SK-N-SH (cell line): ENCODE measurements at regions not wholly inside any gene's neighbourhood (a gene's known extent, or its start where the extent isn't known, plus 50 kb on each side); places are given as distances from the start of the nearest gene placed in this dataset.
A peak's percentile ranks its signal among the peaks of the same experiment; 100 is the strongest.

ENCODE experiments used
- CTCF ChIA-PET: fragments of 300-600, 350-600 bp; formaldehyde crosslinking; extraction: SDS; loops from one replicate; lab custom pipeline; 2021; lab: Yijun Ruan, JAX
- POLR2A ChIA-PET: fragments of 350-600 bp; sonication (Branson Sonifier 250); formaldehyde crosslinking; extraction: SDS; loops from one replicate; lab custom pipeline; 2020; ENCODE audit warnings: antibody characterized with exemption, inconsistent platforms; lab: Yijun Ruan, JAX
- DNase-seq: peaks from one replicate; pipeline ENCODE4 v3.0.0; 2012
- H2AFZ ChIP-seq: fragments of 200-600 bp; sonication (generic); 2 replicates; pipeline ENCODE4 v1.8.1; 2016; ENCODE audit warnings: antibody characterized with exemption, mild to moderate bottlenecking, low read depth
- H3F3A ChIP-seq: fragments of 200-600 bp; sonication (generic); replicated peaks from 2 replicates; pipeline ENCODE3; 2016; ENCODE audit warnings: antibody characterized with exemption, mild to moderate bottlenecking; ENCODE audit not compliant: insufficient read depth
- H3K27ac ChIP-seq, 2 experiments: fragments of 200-500 bp in 1 of 2; fragments of 200-600 bp in 1 of 2; sonication (Bioruptor generic) in 1 of 2; sonication (generic), shearing (Covaris generic) in 1 of 2; 2 replicates each; pipeline versions ENCODE4 v1.5.1 to v1.6.1; 2014 to 2016; ENCODE audit warnings: low read depth in 2 of 2, inconsistent platforms in 1 of 2, low read length in 1 of 2, mild to moderate bottlenecking in 1 of 2, mixed read lengths in 1 of 2
- H3K27me3 ChIP-seq: fragments of 200-600 bp; sonication (generic), shearing (Covaris generic); 2 replicates; pipeline ENCODE4 v1.6.1; 2016; ENCODE audit warnings: mixed run types; ENCODE audit not compliant: insufficient read depth
- H3K36me3 ChIP-seq, 2 experiments: fragments of 200-500 bp in 1 of 2; fragments of 200-600 bp in 1 of 2; sonication (Bioruptor generic) in 1 of 2; sonication (generic) in 1 of 2; replicated peaks in 1 of 2; 2 replicates each; pipeline versions ENCODE3 to v1.5.1; 2014 to 2016; ENCODE audit warnings: low read length in 1 of 2, mild to moderate bottlenecking in 1 of 2; ENCODE audit not compliant: insufficient read depth in 2 of 2, control insufficient read depth in 1 of 2
- H3K4me1 ChIP-seq, 2 experiments: fragments of 200-500 bp in 1 of 2; fragments of 200-600 bp in 1 of 2; sonication (Bioruptor generic) in 1 of 2; sonication (generic), shearing (Covaris generic) in 1 of 2; 2 replicates each; pipeline versions ENCODE4 v1.5.1 to v1.6.1; 2014 to 2016; ENCODE audit warnings: low read depth in 1 of 2, low read length in 1 of 2, mixed run types in 1 of 2; ENCODE audit not compliant: insufficient read depth in 2 of 2, control insufficient read depth in 1 of 2
- H3K4me2 ChIP-seq: fragments of 200-600 bp; sonication (generic), shearing (Covaris generic); 2 replicates; pipeline ENCODE4 v1.6.1; 2017; ENCODE audit warnings: mixed run types
- H3K4me3 ChIP-seq, 2 experiments: fragments of 200-500 bp in 1 of 2; fragments of 200-600 bp in 1 of 2; sonication (Bioruptor generic) in 1 of 2; sonication (generic), shearing (Covaris generic) in 1 of 2; 2 replicates each; pipeline versions ENCODE4 v1.5.1 to v1.8.1; 2014 to 2016; ENCODE audit warnings: low read depth in 2 of 2, inconsistent platforms in 1 of 2, low read length in 1 of 2, mild to moderate bottlenecking in 1 of 2, mixed read lengths in 1 of 2, moderate library complexity in 1 of 2
- H3K79me2 ChIP-seq: fragments of 200-600 bp; sonication (generic); 2 replicates; pipeline ENCODE4 v1.8.1; 2017; ENCODE audit warnings: mild to moderate bottlenecking; ENCODE audit not compliant: insufficient read depth
- H3K9ac ChIP-seq: fragments of 200-600 bp; sonication (generic); 2 replicates; pipeline ENCODE4 v1.6.1; 2017; ENCODE audit warnings: mixed run types
- H3K9me2 ChIP-seq: fragments of 200-600 bp; sonication (generic); 2 replicates; pipeline ENCODE4 v1.6.1; 2017; ENCODE audit warnings: mixed run types
- H3K9me3 ChIP-seq: fragments of 200-600 bp; sonication (generic); 2 replicates; pipeline ENCODE4 v1.6.1; 2017; ENCODE audit warnings: mixed run types, mild to moderate bottlenecking, moderate library complexity
- H4K20me1 ChIP-seq: fragments of 200-600 bp; sonication (generic); 2 replicates; pipeline ENCODE4 v1.6.1; 2017; ENCODE audit warnings: mild to moderate bottlenecking, mixed run types; ENCODE audit not compliant: insufficient read depth
- ELF1 ChIP-seq: IDR thresholded peaks from 2 replicates; pipeline ENCODE4 v1.4.0; 2012
- EP300 ChIP-seq, 2 experiments: IDR thresholded peaks; 2 replicates each; pipeline versions ENCODE4 v1.4.0 to v1.6.1; 2012; ENCODE audit warnings: borderline replicate concordance in 1 of 2, low read depth in 1 of 2, low read length in 1 of 2
- MXI1 ChIP-seq: IDR thresholded peaks from 2 replicates; pipeline ENCODE4 v1.6.1; 2012; ENCODE audit warnings: mild to moderate bottlenecking, low read depth, low read length, improper control_type of control experiment
- NRF1 ChIP-seq: IDR thresholded peaks from 2 replicates; pipeline ENCODE4 v1.6.1; 2012; ENCODE audit warnings: low read depth, mild to moderate bottlenecking, low read length
- RAD21 ChIP-seq: IDR thresholded peaks from 2 replicates; pipeline ENCODE4 v1.6.1; 2012; ENCODE audit warnings: mild to moderate bottlenecking, low read length
- RCOR1 ChIP-seq: fragments of 150-350 bp; IDR thresholded peaks from 2 replicates; pipeline ENCODE4 v1.6.1; 2017; ENCODE audit warnings: antibody characterized with exemption, low read length
- SMC3 ChIP-seq: IDR thresholded peaks from 2 replicates; pipeline ENCODE4 v1.6.1; 2012; ENCODE audit warnings: low read depth, low read length, improper control_type of control experiment
- TAF1 ChIP-seq: IDR thresholded peaks from 2 replicates; pipeline ENCODE4 v1.6.1; 2012; ENCODE audit warnings: low read depth, mild to moderate bottlenecking, low read length, moderate library complexity, borderline replicate concordance
- TCF12 ChIP-seq: IDR thresholded peaks from 2 replicates; pipeline ENCODE4 v1.4.0; 2012
- WGBS: methylation state at CpG from one replicate; pipeline ENCODE4 v1.1.6; 2017; ENCODE audit warnings: low lambda C conversion rate; 5-methylcytosine and 5-hydroxymethylcytosine counted together
- TF ChIP-seq, protein P1 (sequence below): fragments of 150-350 bp; IDR thresholded peaks from 2 replicates; pipeline ENCODE4 v1.6.1; 2017; ENCODE audit warnings: antibody characterized with exemption, low read length, low read depth, borderline replicate concordance
- TF ChIP-seq, protein P2 (sequence below): IDR thresholded peaks from 2 replicates; pipeline ENCODE4; 2012

DNA sequence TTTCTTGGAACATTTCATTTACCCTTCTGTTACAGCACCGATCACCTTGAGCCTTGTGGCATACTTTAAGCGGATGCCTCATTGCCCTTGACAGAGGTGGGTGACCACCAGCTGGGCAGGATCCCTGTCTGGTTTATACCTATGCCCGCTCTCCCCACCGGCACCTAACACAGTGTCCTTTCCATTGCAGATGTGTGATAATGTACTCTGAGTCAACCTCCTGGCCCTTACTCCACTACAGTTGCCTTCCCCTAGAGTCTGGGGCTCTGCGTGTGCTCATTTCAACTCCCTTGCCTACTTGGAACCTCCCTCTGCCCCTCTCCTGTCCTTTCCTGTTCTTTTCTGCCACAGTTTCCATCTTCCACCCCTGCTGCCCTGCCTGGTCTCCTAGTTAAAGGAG is 60.2 kb upstream of the MED13 start:
- CTCF ChIA-PET, result no interaction called here
- H3K9me2 ChIP-seq, result no peaks in the 10 kb centered on the region
- no peaks in the 10 kb centered on the region for H3K9me3 ChIP-seq
- POLR2A ChIA-PET, result no interaction called here
- H3K4me2 ChIP-seq, result no peak overlapping the region
- H3K4me3 ChIP-seq, result no peak overlapping the region
- H4K20me1 ChIP-seq, result no peaks in the 10 kb centered on the region
- WGBS, result 88% methylated on average over 5 of the region's 5 CpGs
- H3K27me3 ChIP-seq, result peaks cover 12% of the 10 kb centered on the region; the same call in 1 of the 2 replicates
- no peaks in the 10 kb centered on the region for H3K36me3 ChIP-seq
- no peaks in the 10 kb centered on the region for H3F3A ChIP-seq
- DNase-seq, result no peak
- H2AFZ ChIP-seq, result no peak overlapping the region
- H3K9ac ChIP-seq, result no peak overlapping the region
- H3K27ac ChIP-seq, result no peak overlapping the region
- H3K4me1 ChIP-seq, result peaks cover 0 to 12% of the 10 kb centered on the region in 2 experiments; a peak in 1 of 4 replicates
- TF ChIP-seq SMC3, result no peak
- no peak for TF ChIP-seq TCF12
- no peak for TF ChIP-seq RAD21
- TF ChIP-seq ELF1, result no peak
- TF ChIP-seq, protein P1, sequence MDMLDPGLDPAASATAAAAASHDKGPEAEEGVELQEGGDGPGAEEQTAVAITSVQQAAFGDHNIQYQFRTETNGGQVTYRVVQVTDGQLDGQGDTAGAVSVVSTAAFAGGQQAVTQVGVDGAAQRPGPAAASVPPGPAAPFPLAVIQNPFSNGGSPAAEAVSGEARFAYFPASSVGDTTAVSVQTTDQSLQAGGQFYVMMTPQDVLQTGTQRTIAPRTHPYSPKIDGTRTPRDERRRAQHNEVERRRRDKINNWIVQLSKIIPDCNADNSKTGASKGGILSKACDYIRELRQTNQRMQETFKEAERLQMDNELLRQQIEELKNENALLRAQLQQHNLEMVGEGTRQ, result no peak
- TF ChIP-seq, protein P2, sequence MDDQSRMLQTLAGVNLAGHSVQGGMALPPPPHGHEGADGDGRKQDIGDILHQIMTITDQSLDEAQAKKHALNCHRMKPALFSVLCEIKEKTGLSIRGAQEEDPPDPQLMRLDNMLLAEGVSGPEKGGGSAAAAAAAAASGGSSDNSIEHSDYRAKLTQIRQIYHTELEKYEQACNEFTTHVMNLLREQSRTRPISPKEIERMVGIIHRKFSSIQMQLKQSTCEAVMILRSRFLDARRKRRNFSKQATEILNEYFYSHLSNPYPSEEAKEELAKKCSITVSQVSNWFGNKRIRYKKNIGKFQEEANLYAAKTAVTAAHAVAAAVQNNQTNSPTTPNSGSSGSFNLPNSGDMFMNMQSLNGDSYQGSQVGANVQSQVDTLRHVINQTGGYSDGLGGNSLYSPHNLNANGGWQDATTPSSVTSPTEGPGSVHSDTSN, result no peak
- no peak for TF ChIP-seq TAF1
- no peak for TF ChIP-seq NRF1
- TF ChIP-seq MXI1, result no peak
- TF ChIP-seq, all 33 proteins: peak for 0
- H3K79me2 ChIP-seq, result no peaks in the 10 kb centered on the region

DNA sequence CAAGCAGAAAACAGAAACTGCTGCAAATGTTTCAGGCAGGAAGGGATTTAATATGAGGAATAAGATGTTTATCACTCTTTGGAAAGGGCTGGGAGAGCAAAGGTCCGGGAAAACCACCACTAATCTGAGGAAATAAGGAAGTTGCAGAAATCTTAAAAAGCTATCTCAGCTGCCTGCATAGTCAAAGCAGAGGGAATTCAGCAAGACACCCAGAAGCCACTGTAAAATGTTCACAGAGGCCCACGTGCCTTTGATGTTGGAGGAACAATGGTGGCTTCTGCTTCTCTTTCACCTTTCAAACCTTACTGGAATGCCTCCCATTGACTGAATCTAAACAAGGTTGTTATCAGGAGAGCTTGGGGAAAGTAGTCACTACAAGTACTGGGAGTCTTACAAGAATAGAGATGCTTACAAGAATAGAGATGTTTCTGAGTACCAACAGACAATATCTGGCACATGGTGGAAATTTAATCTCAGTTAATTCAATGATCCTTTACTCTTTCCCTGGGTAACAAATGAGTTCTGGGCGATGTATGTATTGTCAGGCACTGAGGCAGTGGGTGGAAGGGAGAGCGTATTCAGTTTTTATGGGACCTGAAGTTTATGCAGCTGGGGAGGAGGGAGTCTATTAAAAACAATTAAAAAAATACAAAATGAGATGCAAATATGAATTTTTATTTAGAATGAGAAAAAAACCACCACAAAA is 56.1 kb upstream of the MED13 start:
- no peaks in the 10 kb centered on the region for H3K36me3 ChIP-seq
- H3K9me2 ChIP-seq, result no peaks in the 10 kb centered on the region
- peaks cover 12% of the 10 kb centered on the region; the same call in 1 of the 2 replicates for H3K27me3 ChIP-seq
- no peaks in the 10 kb centered on the region for H4K20me1 ChIP-seq
- no peaks in the 10 kb centered on the region for H3K9me3 ChIP-seq
- no peaks in the 10 kb centered on the region for H3K79me2 ChIP-seq
- peaks cover 4% of the 10 kb centered on the region for H3F3A ChIP-seq
- H3K4me2 ChIP-seq, result no peak overlapping the region
- no peak overlapping the region for H2AFZ ChIP-seq
- ChIA-PET POLR2A (no interaction called here), CTCF (interaction anchor here (1.0 to 2.6 kb wide), 5 partner anchors 10 to 106 kb away, joined by 4 to 15 read pairs (median 6); no protein-coding TSS in a partner anchor)
- H3K9ac ChIP-seq, result no peak overlapping the region
- WGBS, result 57% methylated on average over 4 of the region's 4 CpGs
- H3K4me1 ChIP-seq, result peaks cover 0 to 15% of the 10 kb centered on the region in 2 experiments; a peak in 2 of 4 replicates
- TF ChIP-seq RCOR1, result 0 out of 2 replicates have a peak, but pooled peaks have one; percentile 52
- peak in 1 of 2 experiments; percentile 48; a peak in 2 of 4 replicates for TF ChIP-seq EP300 (IDR thresholded peaks at IDR 0.05; ENCODE audit: borderline replicate concordance in 1 of 2, low read depth in 1 of 2, low read length in 1 of 2)
- TF ChIP-seq ELF1, result no peak
- H3K4me3 ChIP-seq, result no peak overlapping the region
- no peak overlapping the region for H3K27ac ChIP-seq
- peak; percentile 56 for DNase-seq
